SH-SY5Y (cell line): ENCODE measurements at regions not wholly inside any gene's neighbourhood (a gene's known extent, or its start where the extent isn't known, plus 50 kb on each side); places are given as distances from the start of the nearest gene placed in this dataset.

Experiments used
- GATA2 ChIP-seq: IDR thresholded peaks from 2 replicates; pipeline ENCODE4 v1.6.1; 2011; ENCODE audit warnings: mild to moderate bottlenecking, low read depth, low read length
- GATA3 ChIP-seq: IDR thresholded peaks from 2 replicates; pipeline ENCODE4 v1.6.1; 2011; ENCODE audit warnings: low read depth, mild to moderate bottlenecking, low read length, moderate library complexity

DNA sequence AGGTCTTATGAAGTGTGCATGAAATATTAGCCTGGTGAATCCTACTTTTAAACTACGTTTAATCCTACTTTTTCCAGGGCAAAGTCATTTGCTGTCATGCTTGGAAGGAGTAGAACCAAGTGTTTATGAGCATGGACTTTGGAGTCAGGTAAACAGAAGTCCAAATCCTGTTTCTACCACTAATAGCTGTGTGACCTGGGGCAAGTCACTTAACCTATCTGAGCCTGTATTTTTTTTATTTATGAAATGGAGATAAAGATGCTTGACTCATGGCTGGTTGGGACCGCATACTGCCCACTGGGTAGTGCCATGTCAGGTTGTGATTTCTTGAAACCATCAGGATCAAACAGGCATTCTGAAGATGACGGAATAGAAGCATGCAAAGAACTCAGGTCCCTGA, 249.6 kb downstream of the BAMBI start:
- TF ChIP-seq GATA2 = no peak
- TF ChIP-seq GATA3 = no peak

DNA sequence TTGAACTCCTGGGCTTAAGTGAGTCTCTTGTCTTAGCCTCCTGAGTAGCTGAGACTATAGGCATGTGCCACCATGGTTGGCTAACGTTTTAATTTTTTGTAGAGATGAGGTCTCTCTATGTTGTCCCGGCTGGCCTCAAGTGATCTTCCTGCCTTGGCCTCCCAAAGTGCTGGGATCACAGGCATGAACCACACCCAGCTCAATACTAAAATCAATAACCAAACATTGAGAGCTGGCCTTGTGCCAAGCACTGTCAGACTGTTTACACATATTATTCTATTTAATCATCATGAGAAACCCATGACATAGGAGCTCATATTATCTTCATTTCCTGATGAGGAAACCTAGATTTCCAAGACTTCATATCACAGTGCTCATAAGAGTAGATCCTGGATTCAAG, 251.2 kb downstream of the BAMBI start:
- TF ChIP-seq GATA3 (no peak), GATA2 (no peak)

DNA sequence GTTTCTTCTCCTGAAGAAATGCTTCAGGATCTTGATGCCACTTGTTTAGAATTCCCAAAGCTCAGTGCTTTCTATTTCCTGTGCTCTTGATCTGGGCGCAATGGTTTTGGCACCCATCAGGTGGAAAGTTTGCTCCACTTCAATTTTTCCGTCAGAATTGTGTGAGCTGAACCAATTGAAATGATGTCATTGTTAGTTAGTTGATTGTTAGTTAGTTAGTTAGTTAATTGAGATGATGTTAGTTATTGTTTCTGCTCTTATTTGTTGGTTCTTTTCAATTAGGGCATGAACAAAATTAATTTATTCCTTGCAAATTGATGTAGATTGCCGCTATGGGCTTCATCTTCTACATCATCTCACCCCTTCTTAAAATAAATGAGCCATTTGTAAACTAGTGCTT, 252.6 kb downstream of the BAMBI start:
- TF ChIP-seq GATA2 (no peak), GATA3 (no peak)

DNA sequence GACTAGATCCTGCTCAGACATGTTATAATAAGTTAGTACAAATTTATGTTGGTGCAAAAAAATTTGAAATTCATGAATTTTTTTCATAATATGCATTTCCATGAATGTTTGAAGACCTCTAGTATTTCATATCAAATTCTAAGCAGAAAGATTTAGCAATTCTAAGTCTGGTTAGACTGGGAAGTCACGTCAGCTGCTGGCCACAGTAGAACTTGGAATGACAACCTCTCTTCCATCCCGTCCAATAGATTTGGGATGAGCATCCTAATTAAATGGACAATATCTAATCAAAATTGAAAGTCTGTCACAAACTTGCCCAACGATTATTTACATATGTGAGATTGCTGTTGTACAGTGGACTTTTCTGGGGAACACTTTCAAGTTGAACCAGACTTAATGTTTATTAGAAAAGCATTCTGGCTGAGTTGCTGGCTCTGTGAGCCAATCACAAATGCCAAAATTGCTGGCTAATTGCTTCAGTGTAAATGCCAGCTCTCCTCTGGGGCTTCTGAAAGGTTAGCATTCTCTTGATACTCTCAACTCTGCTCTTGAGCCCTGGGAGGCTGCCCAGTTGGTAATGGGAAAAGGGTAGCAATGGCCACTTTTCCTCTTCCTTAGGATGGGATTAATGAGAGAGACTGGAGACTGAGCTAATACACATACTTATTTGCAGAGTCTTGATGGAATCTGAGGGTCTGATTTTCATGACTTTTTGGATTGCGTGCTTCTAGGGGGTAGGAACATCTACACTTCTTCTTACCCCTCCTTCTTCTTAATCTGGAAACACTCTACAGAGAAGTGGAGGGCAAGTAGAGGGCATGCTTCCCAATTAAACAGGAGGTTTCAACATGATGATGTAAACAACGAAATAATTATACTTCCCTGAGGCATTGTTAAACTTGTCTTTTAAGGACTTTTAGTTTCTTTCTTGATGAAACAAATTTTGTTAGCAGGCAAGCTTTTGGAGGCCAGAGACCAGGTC, 253.5 kb downstream of the BAMBI start:
- TF ChIP-seq GATA2 = no peak
- no peak for TF ChIP-seq GATA3

- TF ChIP-seq GATA3 = no peak
- no peak for TF ChIP-seq GATA2
These were observed 257.7 kb downstream of the BAMBI start for GRCh38 chr10:28935061-28935460.

DNA sequence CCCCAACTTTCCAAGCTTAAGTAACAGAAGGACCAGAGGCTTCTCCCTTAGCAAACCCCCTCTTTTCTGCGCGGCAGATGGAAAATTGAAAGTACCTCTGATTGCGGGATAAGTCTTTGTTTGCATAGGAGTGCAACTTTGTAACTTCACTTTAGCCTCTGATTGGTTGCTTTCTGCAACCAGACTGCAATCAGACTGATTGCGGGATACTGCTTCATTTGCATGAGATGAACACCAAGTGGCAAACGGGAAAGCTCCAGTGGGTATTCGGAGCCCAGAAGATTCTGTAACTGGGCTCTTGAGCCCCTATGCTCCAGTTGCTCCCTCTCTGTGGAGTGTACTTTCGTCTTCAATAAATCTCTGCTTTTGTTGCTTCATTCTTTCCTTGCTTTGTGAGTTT, 260.6 kb downstream of the BAMBI start:
- TF ChIP-seq GATA3 = no peak
- no peak for TF ChIP-seq GATA2

DNA sequence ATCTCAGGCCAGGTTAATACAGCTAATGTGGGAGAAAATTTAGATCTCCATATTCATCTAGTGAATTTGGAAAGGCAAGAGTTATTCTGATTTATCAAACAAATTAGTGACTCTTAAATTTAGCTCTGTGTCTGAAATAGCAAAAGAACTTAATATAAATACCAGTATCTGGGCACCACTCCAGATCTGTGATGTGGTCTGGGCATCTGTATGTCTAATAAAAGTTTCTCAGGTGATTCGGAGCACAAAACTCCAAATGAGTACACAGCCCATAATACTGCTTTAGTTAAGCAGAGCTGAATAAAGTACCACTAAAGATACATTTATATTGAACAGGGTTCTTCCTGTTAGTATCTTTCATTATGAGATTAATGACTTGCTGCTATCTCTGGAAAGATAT, 261.4 kb downstream of the BAMBI start:
- TF ChIP-seq GATA3 (no peak), GATA2 (no peak)

DNA sequence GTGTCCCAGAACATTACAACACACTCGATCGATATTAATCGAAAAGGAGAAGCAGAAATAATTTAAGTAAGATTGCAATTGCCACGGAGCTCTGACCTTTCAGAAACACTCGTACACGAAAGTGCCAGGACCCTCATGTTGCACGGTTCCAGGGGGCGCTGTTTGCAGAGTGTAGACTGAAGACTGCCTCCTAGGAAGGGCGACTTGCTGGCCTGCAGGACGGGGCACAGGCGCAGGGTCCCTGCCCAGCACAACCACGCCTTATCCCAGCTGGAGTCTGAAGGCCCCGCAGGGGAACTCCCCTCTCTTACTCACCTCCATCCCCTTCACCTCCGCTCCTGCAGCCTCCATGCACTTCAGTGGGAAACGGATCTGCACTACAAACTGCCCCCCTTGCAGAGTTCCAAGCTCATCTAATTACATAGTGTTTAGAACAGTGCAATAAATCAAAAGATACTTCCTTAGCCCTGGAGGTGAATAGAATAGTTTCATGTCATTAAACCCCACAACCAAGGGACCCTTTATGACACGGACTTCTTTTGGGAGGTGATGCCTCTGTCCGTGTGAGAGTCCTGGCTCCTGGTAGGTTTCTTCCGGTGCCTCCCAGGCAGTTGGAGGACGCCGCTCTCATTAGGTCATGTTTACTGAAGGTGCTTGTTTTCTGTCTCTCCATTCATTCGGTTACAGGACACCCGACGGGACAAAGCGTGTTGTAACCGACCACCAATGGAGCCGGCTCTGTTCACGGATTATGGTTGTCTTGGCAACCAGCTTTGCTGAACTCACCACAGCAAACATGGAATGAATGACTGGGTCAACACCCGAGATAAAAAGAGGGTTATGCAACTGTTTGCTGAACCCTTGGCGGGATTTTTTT, 262.2 kb downstream of the BAMBI start:
- TF ChIP-seq GATA2 (no peak), GATA3 (no peak)

DNA sequence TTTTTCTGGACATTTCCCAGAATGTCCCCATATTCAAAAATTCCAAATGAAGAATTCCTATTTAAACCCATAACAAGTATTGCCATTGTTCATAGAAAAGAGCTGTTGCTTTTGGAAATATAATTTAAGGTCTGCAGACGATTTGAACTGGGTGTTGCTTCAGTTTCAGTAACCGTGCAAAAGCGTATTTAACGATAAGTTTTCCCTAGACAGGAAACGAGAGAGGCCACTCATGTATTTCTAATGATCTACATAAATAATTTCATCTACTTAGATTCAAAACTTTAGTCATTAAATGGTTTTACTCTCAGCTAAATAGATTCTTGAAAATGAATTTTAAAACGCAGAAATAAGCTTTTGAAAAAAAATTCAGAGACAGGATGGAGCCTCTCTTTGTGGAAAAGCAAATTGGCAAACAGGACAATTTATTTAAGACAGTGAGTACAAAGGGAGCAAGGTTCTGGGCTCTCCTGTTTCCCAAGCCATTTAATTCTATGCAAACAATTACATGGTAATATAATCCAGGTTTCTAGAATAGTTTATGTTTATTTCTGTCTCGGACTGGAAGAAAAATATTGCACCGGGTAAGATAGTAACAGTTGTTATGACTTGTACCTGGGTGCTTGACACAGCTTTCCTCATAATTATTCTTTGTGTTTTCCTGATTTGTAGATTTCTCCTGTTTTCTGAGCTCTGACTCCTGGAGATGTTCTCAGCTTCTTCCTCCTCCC, 263.0 kb downstream of the BAMBI start:
- no peak for TF ChIP-seq GATA3
- no peak for TF ChIP-seq GATA2

DNA sequence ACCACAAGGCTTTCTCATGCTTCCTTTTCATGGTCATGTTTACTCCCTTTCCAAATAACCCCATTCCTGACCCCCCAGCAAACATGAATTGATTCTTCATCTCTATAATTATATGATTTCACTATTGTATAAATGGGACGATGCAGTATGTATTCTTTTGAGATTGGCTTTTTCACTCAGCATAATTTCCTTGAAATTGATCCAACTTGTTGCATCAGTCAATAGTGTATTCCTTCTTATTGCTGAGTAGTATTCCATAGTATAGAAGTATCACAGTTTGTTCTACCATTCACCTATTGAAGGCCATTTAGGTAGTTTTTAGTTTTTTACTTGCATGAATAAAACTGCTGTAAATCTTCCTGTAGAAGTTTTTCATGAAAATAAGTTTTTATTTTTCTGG, 264.7 kb downstream of the BAMBI start:
- TF ChIP-seq GATA3 (no peak), GATA2 (no peak)

DNA sequence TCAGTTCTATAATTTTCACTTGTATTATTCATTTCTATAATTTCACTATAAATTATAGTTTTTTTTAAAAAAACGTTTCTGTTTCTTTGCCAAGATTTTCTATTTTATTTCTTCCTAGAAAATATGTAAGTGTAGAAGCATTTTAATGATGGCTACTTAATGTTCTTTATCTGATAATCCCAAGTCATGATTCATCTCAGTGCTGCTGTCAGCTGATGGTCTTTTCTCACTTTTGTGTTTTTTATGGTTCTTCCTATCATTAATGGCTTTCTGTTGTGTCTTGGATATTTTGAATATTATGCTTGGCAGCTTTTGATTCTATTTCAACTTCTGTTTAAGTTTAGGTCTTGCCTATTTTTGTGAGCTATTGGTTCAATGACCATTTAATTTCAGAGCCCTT, 268.6 kb downstream of the BAMBI start:
- no peak for TF ChIP-seq GATA3
- no peak for TF ChIP-seq GATA2

DNA sequence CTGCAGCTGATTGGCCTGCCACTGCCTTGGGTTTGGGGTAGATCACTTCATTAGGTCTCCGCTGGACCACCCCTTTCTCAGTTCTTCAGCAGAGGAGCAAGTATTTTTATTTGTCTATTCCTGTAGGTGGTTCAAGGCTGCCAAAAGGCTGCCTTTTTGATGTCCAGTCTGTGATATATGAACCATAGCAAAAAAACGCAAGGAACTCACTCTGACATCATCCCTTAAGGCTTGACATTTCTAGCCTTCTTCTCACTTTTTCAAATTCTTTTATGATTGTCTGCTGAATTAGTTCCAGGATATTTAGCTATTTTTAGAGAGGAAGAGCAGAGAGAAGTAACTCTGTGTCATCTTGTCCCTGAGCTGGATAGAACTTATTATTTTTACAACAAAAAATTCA, 269.2 kb downstream of the BAMBI start:
- TF ChIP-seq GATA3 (no peak), GATA2 (no peak)

- TF ChIP-seq GATA3 (no peak), GATA2 (no peak)
These were observed 269.9 kb downstream of the BAMBI start for GRCh38 chr10:28947171-28947570.

DNA sequence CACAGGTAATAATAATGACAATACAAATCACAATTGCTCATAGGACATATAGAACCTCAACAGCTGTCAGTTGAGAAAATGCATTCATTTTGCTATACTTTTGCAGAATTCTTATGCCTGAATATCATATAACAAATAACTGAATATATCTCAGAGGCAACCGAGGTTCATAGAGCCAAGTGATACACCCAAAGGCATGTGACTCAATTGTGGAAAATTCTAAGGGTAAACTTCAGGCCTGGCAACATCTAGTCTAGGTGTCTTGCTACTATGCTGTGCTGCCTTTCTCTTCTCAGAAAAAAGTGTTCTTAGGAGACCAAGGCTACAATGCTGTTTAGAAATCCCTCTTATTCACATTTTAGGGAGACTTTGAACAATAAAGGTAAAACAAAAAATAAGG, 270.7 kb downstream of the BAMBI start:
- TF ChIP-seq GATA3 = no peak
- no peak for TF ChIP-seq GATA2
